HuH-7 (cell line): ENCODE measurements at regions not wholly inside any gene's neighbourhood (a gene's known extent, or its start where the extent isn't known, plus 50 kb on each side); places are given as distances from the start of the nearest gene placed in this dataset.

Source experiments
- DNase-seq: peaks from one replicate; pipeline ENCODE4 v3.0.0; 2011; ENCODE audit warnings: low spot score

GRCh38 chr7:46164629-46165028 is 243.6 kb upstream of the IGFBP3 start:
- DNase-seq: no peak

DNA sequence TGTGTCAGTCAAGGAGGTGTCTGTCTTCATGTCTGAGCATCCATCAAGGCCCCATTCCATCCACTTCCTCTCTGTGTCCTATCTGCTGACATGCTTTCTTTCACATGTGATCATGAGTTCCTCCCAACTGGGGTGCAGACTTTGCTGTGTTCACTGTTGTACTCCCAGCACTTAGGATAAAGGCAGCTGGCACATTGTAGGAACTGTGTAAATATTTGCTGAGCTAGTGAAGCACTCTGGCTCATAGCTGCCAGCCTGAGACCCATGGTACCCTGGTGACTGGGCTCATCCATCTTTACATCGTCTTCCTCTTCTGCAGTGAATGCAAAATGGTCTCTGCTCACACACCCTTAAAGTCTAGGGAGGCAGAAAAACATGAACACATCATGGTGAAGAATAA is 242.2 kb upstream of the IGFBP3 start:
- no peak for DNase-seq

DNA sequence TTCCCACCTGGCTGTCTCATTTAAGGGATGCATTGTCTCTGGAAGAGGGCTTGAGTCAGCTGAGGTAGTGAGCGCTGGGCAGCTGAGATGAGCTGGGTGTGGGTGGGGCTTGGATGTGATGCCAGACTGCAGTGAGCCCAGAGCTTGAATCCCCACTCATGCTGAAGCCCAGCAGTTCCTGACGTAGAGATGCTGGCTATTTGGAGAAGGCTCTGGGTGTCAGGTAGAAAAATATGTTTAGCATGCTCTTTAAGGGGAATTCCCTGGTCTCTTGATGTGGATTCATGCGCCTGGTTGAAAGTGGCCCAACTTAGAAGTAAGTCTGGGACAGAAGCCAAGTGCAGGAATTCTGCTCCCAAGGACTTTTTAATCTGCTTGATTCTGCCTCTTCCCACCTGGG is 241.5 kb upstream of the IGFBP3 start:
- no peak for DNase-seq

GRCh38 chr7:46160861-46161260 is 239.8 kb upstream of the IGFBP3 start:
- DNase-seq: no peak

DNA sequence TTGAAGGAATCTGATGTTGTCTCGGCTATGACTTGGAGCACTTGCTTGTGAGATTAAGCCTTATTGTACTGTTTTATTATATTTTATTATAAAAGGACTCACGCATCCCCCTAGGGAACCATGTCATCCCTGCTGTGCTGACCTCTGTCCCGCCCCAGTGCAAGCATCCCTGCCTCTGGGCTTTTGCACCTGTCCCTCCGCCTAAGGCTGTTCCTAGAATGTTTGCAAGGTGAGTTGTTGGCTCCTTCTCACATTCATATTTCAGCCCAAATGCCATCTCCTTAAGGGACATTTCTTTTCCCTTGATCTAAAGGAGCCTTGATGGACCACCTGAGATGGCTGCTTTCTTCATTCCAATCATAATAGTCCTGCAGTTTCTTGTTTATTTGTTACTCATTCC is 236.9 kb upstream of the IGFBP3 start:
- no peak for DNase-seq

GRCh38 chr7:46157404-46157803 is 236.3 kb upstream of the IGFBP3 start:
- no peak for DNase-seq

DNA sequence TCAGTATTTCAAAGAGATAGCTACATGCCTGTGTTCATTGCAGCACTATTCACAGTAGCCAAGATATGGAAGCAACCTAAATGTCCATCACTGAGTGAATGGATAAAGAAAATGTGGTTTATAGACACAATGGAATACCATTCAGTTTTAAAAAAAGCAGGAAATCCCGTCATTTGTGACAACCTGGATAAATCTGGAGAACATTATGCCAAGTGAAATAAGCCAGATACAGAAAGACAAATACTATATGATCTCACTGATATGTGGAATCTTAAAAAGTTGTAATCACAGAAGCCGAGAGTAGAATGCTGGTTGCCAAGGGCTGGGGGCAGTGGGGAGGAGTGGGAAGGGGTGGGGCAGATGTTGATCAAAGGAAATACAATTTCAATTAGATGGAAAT is 235.8 kb upstream of the IGFBP3 start:
- DNase-seq: no peak

GRCh38 chr7:46156086-46156485 is 235.0 kb upstream of the IGFBP3 start:
- no peak for DNase-seq

GRCh38 chr7:46155367-46155766 is 234.3 kb upstream of the IGFBP3 start:
- DNase-seq: peak; percentile 31

DNA sequence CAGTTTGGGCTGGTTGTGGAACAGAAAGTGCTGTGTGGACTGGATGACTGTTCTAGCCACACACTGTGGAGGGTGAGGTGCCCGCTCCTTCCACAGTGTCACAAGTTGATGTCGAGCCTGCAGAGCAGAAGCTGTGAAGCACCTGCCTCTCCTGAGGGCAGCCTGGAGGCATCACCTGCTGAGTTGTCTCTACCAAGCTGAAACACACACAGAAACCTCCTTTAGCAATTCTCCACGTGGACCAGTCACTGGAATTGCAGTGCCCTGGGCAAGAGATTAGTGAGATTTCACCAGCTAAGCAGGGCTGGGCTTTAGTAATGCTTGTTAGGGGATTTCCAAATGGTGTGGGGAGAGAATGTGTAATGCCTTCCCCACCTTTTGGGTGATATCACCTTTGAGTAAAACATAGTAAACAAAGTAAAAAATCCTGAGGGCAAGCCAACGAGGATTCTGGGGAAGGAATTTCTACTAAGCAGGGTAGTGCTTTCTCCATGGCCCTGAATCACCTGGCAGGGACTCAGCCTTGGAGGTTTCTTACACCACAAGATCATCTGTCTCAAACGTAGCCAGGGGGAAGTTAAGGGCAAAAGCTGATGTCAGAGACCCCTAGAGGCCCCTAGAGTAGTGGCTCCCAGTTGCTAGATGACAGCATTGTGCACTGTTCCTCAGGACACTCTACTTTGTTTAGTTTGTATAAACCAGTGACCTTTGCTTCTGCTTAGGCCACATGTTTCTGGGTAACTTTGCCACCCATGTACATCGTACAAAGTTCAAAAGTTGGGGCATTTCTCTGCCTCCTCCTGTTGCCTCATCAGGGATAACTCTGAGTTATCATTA is 233.1 kb upstream of the IGFBP3 start:
- DNase-seq: peak; percentile 43

DNA sequence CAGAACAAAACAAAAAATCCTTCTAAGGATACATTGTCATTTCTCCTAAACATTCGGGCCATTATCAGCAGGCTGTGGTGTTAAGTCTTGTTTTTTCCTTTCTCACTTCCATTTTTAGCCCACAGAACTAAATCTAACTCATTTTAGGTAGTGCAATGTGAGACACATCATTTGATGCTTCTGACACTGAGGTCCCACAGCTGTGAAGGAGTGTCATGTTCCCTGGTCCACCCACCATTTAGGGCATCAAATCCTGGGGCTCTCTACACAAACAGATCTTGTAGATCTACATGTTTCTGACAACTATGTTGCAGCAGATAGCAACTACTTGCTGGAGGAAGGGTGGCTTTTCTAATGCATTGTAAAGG is 232.5 kb upstream of the IGFBP3 start:
- DNase-seq: no peak

DNA sequence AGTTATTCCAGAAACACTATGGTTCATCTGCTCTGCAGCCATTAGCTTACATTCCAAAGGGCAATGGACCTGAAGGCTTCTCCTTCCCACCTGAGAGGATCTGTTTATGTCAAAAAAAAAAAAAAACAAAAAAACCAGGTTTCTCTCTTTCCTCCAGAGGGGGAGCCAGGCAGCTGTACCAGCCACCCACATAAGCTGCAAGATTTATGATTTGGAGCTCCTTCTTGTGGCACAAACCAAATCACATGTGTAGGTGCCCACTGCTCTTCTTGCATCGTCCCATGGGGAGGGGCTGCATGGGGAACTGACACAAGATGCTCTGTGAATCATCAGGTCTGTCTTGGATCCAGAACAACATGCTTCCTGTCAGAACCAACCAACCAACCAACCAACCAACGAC is 231.6 kb upstream of the IGFBP3 start:
- no peak for DNase-seq

DNA sequence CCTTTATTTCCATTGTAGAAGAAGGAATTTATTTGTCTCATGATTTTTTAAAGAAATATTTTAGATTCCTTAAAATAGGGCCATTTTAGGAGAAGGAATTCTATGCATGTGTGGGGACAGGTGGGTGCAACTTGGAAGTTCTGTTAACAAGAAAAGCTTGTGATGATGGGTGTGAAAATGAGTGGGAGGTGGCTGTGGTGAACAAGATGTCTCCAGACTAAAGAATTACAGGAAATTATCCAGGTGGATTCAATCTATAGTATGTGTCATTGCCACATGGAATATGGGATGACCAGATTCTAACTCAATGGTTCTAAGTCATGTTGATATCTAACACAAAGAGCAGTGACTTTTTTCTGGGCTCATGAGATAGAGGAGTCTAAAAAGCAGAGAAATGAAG is 229.6 kb upstream of the IGFBP3 start:
- no peak for DNase-seq

- DNase-seq: no peak
These were observed 229.1 kb upstream of the IGFBP3 start for GRCh38 chr7:46150202-46150601.

DNA sequence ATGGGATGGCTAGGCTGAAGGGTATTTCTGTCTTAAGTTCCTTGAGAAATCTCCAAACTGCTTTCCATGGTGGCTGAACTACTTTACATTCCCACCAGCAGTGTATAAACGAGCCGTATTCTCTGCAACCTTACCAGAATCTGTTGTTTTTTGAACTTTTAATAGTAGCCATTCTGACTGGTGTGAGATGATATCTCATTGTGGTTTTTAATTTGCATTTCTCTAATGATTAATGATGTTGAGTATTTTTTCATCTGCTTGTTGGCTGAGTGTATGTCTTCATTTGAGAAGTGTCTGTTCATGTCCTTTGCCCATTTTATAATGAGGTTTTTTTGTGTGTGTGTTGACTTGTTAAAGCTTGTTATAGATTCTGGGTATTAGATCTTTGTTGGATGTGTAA is 226.8 kb upstream of the IGFBP3 start:
- DNase-seq: no peak

DNA sequence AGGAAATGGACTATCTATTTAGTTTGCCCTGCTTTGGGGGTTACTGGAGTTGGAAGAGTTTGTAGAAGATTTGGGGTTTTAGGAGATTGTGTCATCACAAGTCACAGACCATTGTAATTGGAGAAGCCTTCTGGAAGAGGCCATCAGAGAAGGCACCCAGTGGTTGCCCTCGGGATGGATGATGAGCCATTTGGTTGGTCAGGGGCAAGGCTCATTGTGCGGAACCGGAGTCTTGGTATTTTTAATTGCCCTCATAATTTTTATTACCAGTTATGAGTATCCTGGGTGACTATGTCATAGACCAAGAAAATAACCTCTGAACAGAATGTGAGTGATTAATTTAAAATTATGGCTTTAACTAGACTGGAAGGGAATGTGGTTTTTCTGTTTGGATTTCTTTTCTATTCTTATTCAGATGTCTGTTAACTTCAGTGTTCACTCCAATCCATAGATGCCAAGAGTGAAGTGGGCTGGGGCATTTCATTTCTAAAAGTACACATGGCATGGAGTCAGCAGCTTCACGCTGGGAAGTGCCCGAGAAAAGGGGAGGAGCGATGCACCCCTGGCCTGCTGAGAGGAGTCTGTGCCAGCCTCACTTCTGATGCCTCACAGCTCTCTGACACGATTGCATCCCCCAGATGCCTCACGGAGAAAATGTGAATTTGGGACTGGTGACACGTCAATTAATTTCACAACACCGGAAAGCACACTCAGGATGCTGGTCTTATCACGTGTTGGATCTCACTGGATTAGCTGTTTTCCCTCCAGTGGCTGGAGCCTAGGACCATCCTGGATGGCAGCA is 225.6 kb upstream of the IGFBP3 start:
- no peak for DNase-seq

DNA sequence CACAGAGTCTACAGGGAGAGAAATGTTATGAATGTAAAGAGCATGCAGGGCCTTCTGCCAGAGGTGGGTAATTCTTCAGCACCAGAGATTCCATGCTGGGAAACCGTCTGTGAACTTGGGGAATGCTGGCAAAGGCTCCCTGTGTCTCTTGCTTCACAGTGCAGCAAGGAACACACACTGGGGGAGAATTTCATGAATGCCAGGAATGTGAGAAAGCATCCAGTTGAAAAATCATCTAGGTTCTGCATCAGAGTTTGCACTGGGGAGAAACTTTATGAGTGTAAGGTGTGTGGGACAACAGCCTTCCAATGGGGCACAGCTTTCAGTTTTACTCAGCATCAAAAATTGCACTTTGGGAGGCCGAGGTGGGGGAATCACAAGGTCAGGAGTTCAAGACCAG is 224.3 kb upstream of the IGFBP3 start:
- no peak for DNase-seq

DNA sequence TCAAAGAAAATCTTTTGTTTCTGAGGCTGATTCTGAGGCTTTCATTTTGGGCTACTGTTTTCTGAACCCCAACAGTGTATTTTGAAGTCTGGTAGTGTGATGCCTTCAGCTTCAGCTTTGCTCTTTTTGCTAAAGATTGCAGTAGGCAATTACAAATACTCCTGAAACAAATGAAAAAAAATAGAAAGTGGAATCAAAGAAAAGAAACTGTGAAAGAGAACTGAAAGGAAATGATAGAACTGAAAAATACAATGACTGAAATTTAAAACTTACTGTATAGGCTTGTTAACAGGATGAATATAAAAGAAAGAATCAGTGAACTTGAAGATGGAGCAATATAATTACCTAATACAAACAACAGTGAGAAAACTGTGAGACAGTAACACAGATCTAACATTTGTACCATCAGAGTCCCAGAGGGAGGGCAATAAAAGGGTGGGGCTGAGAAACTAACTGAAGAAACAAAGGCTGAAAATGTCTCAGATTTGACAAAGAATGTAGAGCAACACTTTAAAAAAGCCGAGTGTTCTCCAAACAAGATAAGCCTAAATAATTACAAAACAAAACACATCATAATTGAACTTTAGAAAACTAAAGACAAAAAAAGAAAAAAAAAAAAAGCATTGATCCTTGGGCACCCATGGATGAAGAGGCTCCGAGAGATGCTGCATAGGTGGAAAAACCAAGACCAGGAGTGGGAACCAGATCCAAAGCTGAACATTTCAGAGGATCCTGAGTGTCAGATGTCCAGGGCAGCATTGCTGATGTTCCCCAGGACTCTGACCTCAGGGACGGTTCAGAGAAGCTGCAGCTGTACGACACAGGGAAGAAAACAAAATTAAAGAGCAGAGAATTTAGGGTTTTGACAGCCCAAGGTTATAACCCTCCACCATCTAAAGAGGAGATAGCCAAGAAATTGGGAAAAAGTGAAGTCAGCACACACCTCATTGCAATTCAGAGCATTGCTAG is 223.2 kb upstream of the IGFBP3 start:
- DNase-seq: no peak

- DNase-seq: no peak
These were observed 222.3 kb upstream of the IGFBP3 start for GRCh38 chr7:46143421-46143820.

DNA sequence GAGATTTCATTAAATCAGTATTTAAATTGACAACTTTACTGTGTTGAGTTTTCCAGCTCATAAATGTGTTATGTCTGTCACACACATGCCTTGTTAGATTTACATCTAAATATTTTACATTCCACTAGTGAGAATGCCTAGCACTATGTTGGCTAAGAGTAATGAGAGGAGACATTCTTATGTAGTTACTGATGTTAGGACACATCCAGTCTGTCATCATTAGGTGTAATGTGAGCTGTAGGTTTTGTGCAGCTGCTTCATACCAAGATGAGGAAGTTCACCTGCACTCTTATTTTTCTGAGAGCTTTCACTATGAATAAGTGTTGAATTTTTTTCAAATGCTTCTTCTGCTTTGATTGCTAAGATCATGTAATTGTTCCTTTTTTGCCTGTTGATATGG is 218.0 kb upstream of the IGFBP3 start:
- DNase-seq: no peak

DNA sequence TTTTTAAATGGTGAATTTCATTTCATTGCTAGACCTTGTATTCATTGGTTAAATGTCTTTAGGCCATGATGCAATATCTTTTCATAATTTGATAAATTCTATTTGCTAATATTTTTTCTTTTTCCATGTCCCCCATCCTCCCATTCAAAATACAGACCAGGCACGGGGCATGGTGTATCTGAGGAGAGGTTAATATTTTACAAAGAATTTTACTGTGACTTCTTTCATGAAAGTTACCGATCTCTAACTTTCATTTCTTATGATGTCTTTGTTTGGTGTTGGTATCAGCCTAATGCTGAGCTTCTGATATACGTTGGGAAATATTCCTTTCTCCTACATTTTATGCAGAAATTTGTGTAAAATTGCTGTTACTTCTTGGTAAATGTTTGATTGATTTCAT is 216.7 kb upstream of the IGFBP3 start:
- no peak for DNase-seq

- no peak for DNase-seq
These were observed 214.5 kb upstream of the IGFBP3 start for GRCh38 chr7:46135557-46135956.
